CD4-positive, alpha-beta memory T cell (primary cell): ENCODE measurements at regions not wholly inside any gene's neighbourhood (a gene's known extent, or its start where the extent isn't known, plus 50 kb on each side); places are given as distances from the start of the nearest gene placed in this dataset.

Source experiments
- CTCF ChIA-PET: fragments of 350-600 bp; sonication (Branson Sonifier 250); formaldehyde crosslinking; loops from one replicate; lab custom pipeline; 2021; ENCODE audit warnings: inconsistent platforms; ENCODE audit not compliant: partially characterized antibody; lab: Charles Lee
- POLR2A ChIA-PET: fragments of 350-600 bp; sonication (Branson Sonifier 250); formaldehyde crosslinking; loops from one replicate; lab custom pipeline; 2021; ENCODE audit not compliant: partially characterized antibody; lab: Charles Lee
- DNase-seq, 5 donors: peaks; one replicate each; pipeline versions ENCODE4 v3.0.0 to v3.0.0-alpha.2; 2020 to 2022; ENCODE audit warnings: mixed read lengths in 1 of 5
- H3K27ac ChIP-seq: one replicate; pipeline ENCODE4 v1.7.0; 2013; ENCODE audit warnings: low read depth, low read length
- H3K27me3 ChIP-seq: 2 replicates; pipeline ENCODE4 v1.7.0; 2013; ENCODE audit warnings: mild to moderate bottlenecking, low read length, moderate library complexity; ENCODE audit not compliant: insufficient read depth
- H3K36me3 ChIP-seq: 2 replicates; pipeline ENCODE4 v1.7.0; 2013; ENCODE audit warnings: mild to moderate bottlenecking, low read length, moderate library complexity; ENCODE audit not compliant: insufficient read depth
- H3K4me1 ChIP-seq: 2 replicates; pipeline ENCODE4 v1.7.0; 2013; ENCODE audit warnings: mild to moderate bottlenecking, low read length, moderate library complexity; ENCODE audit not compliant: insufficient read depth
- H3K4me3 ChIP-seq, 2 donors: one replicate each; pipeline ENCODE4 v1.7.0; 2013; ENCODE audit warnings: low read length in 2 of 2, mild to moderate bottlenecking in 1 of 2
- H3K9me3 ChIP-seq, 2 donors: one replicate each; pipeline ENCODE4 v1.7.0; 2013; ENCODE audit warnings: low read length in 2 of 2, control low read depth in 1 of 2; ENCODE audit not compliant: control insufficient read depth in 1 of 2
- H3K27ac Mint-ChIP-seq, 7 donors: one replicate each; pipeline ENCODE4 v1.8.0; 2020 to 2021; ENCODE audit warnings: mixed read lengths in 7 of 7, mild to moderate bottlenecking in 6 of 7, inconsistent platforms in 3 of 7, moderate library complexity in 3 of 7
- H3K27me3 Mint-ChIP-seq, 2 donors: one replicate each; pipeline ENCODE4 v1.8.0; 2020 to 2021; ENCODE audit warnings: mixed read lengths in 2 of 2
- H3K36me3 Mint-ChIP-seq, 2 donors: one replicate each; pipeline ENCODE4 v1.8.0; 2020 to 2021; ENCODE audit warnings: mixed read lengths in 2 of 2, inconsistent platforms in 1 of 2, mild to moderate bottlenecking in 1 of 2
- H3K4me1 Mint-ChIP-seq, 4 donors: one replicate each; pipeline ENCODE4 v1.8.0; 2020 to 2021; ENCODE audit warnings: mixed read lengths in 4 of 4, mild to moderate bottlenecking in 1 of 4
- H3K4me3 Mint-ChIP-seq, 8 donors: one replicate each; pipeline ENCODE4 v1.8.0; 2020 to 2021; ENCODE audit warnings: mixed read lengths in 8 of 8, mild to moderate bottlenecking in 7 of 8, moderate library complexity in 6 of 8, inconsistent platforms in 3 of 8
- H3K9me3 Mint-ChIP-seq, 8 donors: one replicate each; pipeline ENCODE4 v1.8.0; 2020 to 2021; ENCODE audit warnings: mixed read lengths in 8 of 8, mild to moderate bottlenecking in 5 of 8, inconsistent platforms in 3 of 8, moderate library complexity in 1 of 8
- intact Hi-C: fragments of 100-400 bp; cut with micrococcal nuclease; formaldehyde crosslinking; loops from one replicate; pipeline ENCODE4 v1.15.1; 2023

DNA sequence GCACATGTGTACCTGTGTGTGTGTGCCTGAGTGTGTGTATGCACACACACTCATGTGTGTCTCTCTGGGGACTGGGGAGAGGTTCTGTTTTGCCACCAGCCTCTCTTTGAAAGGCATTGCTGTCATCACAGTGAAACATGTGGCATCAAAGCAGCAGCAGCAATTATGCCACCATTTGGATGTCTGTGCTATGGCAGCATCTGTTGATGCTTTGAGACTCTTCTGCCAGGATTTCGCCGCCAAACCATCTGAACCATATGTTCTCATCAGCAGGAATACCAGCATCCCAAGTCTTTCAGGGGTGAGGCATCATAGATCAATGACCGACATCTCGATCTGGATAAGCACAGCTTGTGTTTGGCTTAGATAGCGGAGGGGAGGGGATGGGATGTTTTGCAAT lies 168.6 kb downstream of the FAT3 start:
- H3K4me3 ChIP-seq = no peak overlapping the region
- ChIA-PET CTCF (no interaction called here), POLR2A (no interaction called here)
- no peaks in the 10 kb centered on the region for H3K27me3 Mint-ChIP-seq
- no peaks in the 10 kb centered on the region for H3K4me1 ChIP-seq
- no peak overlapping the region for H3K27ac Mint-ChIP-seq
- no peaks in the 10 kb centered on the region for H3K36me3 Mint-ChIP-seq
- no peak overlapping the region for H3K27ac ChIP-seq
- no peaks in the 10 kb centered on the region for H3K4me1 Mint-ChIP-seq
- peaks cover 0 to 13% (median 1%) of the 10 kb centered on the region in 8 donors for H3K9me3 Mint-ChIP-seq
- H3K36me3 ChIP-seq = no peaks in the 10 kb centered on the region
- H3K27me3 ChIP-seq = no peaks in the 10 kb centered on the region
- H3K4me3 Mint-ChIP-seq = no peak overlapping the region
- H3K9me3 ChIP-seq = no peaks in the 10 kb centered on the region
- intact Hi-C loops = no loop called here
- no peak for DNase-seq

DNA sequence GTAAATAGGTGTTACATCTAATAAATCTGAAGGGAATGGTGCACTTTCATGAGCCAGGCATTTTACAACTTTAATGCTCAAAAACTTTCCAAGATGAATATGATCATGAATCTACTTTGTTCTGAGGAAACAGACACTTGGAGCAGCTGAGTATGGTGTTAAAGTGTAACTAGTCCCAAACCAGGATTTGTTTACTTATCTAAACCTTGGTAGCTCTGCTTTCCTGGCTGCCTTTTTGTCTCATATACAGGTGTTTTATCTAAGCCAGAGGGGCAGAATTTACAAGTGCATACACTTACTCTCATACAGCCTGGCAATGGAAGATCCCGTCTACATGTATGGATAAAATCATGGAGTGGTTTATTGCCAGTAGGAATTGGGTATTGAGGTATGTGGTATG lies 171.5 kb downstream of the FAT3 start:
- Histone ChIP-seq H3K4me3 (no peak overlapping the region), H3K4me1 (no peaks in the 10 kb centered on the region), H3K27ac (no peak overlapping the region), H3K27me3 (no peaks in the 10 kb centered on the region), H3K36me3 (no peaks in the 10 kb centered on the region), H3K9me3 (no peaks in the 10 kb centered on the region)
- intact Hi-C loops = no loop called here
- Mint-ChIP-seq H3K27me3 (no peaks in the 10 kb centered on the region), H3K4me1 (no peaks in the 10 kb centered on the region), H3K36me3 (no peaks in the 10 kb centered on the region), H3K4me3 (no peak overlapping the region), H3K27ac (no peak overlapping the region), H3K9me3 (peaks cover 0 to 6% (median under 1%) of the 10 kb centered on the region in 8 donors)
- no peak for DNase-seq
- ChIA-PET CTCF (no interaction called here), POLR2A (no interaction called here)

DNA sequence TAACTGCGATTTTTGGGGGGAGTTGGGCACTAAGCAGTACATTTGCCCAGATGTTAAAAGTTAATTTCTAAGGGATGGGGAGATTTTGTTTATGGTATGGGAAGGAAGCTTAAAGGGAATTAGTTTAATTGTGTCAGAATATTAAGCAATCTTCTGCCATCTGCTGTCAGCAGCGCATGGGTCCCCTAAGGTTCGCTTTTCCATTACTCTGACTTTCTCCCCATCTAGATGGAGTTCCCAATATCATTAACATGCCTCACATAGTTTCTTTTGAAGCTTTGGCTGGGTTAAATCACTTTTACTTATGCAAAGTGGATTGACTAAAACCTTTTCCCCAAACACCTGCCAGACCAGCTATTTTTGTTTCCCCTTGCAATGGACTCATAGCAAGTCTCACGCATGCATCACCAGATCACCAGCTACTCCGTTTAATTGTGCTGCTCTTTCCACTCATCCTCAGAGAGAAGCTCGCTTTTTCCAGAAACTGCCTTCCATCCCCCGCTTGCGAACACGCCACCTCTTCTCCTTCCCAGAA lies 172.7 kb downstream of the FAT3 start:
- Mint-ChIP-seq H3K4me1 (no peaks in the 10 kb centered on the region), H3K36me3 (no peaks in the 10 kb centered on the region), H3K4me3 (no peak overlapping the region), H3K9me3 (peaks cover 0 to 6% (median 3%) of the 10 kb centered on the region in 8 donors), H3K27me3 (no peaks in the 10 kb centered on the region), H3K27ac (no peak overlapping the region)
- no peaks in the 10 kb centered on the region for H3K27me3 ChIP-seq
- H3K4me3 ChIP-seq = no peak overlapping the region
- H3K36me3 ChIP-seq = no peaks in the 10 kb centered on the region
- no peaks in the 10 kb centered on the region for H3K9me3 ChIP-seq
- no peak for DNase-seq
- intact Hi-C loops = no loop called here
- H3K4me1 ChIP-seq = no peaks in the 10 kb centered on the region
- POLR2A ChIA-PET = no interaction called here
- H3K27ac ChIP-seq = no peak overlapping the region
- CTCF ChIA-PET = no interaction called here

DNA sequence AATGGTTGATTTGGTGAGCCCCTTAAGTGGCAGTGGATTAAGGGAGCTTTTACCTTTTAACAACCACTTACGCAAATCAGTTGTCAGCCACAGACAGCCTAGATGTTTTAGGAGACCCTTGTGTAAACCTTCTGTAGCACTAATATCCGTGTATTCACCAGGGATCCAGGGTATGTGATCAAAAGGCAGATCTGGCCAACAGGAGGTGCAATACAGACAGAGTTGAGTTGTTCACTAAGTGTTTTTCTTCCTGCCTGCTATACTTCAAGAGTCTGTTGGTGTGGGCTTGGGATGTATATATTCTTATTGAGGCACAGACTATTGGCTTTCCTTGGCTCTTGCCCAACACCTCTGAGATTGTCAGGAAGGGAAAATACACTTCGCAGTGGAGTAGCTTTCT lies 175.1 kb downstream of the FAT3 start:
- no peaks in the 10 kb centered on the region for H3K4me1 ChIP-seq
- no peak overlapping the region for H3K4me3 ChIP-seq
- intact Hi-C loops = no loop called here
- H3K27ac ChIP-seq = no peak overlapping the region
- DNase-seq = no peak
- Mint-ChIP-seq H3K9me3 (peaks cover 0 to 6% (median 4%) of the 10 kb centered on the region in 8 donors), H3K4me1 (no peaks in the 10 kb centered on the region), H3K27ac (no peak overlapping the region), H3K36me3 (no peaks in the 10 kb centered on the region), H3K27me3 (no peaks in the 10 kb centered on the region), H3K4me3 (no peak overlapping the region)
- H3K9me3 ChIP-seq = no peaks in the 10 kb centered on the region
- POLR2A ChIA-PET = no interaction called here
- CTCF ChIA-PET = no interaction called here
- no peaks in the 10 kb centered on the region for H3K27me3 ChIP-seq
- no peaks in the 10 kb centered on the region for H3K36me3 ChIP-seq

DNA sequence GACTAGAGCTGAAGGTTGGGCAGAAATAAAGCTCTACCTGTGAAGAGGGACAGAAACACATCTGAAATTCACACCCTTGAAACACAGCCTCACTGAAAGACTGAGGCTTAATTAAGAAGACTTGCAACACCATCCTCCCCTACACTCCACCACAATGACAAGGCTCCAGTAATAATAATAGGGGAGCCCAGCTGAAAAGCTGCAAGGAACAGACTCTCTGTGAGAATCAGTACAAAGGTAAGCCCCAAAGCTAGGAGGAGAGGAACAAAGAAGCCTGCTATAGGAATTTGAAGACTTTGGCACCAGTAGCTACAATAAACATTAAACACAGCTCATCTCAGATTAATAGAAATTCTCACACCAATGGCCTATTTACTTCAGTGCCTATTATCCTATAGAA lies 176.9 kb downstream of the FAT3 start:
- H3K27ac Mint-ChIP-seq = no peak overlapping the region
- H3K27ac ChIP-seq = no peak overlapping the region
- no peaks in the 10 kb centered on the region for H3K36me3 ChIP-seq
- no peaks in the 10 kb centered on the region for H3K4me1 Mint-ChIP-seq
- no peaks in the 10 kb centered on the region for H3K36me3 Mint-ChIP-seq
- H3K9me3 Mint-ChIP-seq = peaks cover 0 to 12% (median 4%) of the 10 kb centered on the region in 8 donors
- no peaks in the 10 kb centered on the region for H3K9me3 ChIP-seq
- CTCF ChIA-PET = no interaction called here
- POLR2A ChIA-PET = no interaction called here
- DNase-seq = no peak
- H3K27me3 ChIP-seq = no peaks in the 10 kb centered on the region
- no peak overlapping the region for H3K4me3 Mint-ChIP-seq
- intact Hi-C loops = no loop called here
- H3K4me1 ChIP-seq = no peaks in the 10 kb centered on the region
- no peak overlapping the region for H3K4me3 ChIP-seq
- H3K27me3 Mint-ChIP-seq = no peaks in the 10 kb centered on the region

DNA sequence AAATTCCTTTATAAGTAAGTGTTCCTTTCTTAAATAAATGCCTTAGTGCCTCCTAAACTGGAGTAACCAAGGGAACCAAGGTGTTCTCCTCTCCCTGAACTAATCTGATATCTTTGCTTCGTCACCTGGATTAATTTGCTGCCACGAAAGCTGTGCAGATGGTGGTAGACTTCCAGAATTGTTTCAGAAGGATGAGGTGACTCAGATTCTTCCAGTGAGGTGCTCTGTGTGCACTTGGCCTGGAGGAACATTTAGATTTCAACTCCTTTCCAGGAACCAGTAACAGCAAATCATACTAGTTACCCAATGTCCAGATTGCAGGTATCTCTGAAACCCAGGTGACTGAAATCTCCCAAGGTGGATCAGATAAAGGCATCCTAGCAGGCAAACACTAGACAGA lies 181.9 kb downstream of the FAT3 start:
- DNase-seq = no peak
- H3K27ac Mint-ChIP-seq = no peak overlapping the region
- no peak overlapping the region for H3K4me3 Mint-ChIP-seq
- H3K9me3 ChIP-seq = no peaks in the 10 kb centered on the region
- no peaks in the 10 kb centered on the region for H3K4me1 Mint-ChIP-seq
- H3K36me3 Mint-ChIP-seq = no peaks in the 10 kb centered on the region
- no peaks in the 10 kb centered on the region for H3K4me1 ChIP-seq
- ChIA-PET POLR2A (no interaction called here), CTCF (no interaction called here)
- no peaks in the 10 kb centered on the region for H3K27me3 Mint-ChIP-seq
- H3K27ac ChIP-seq = no peak overlapping the region
- no peak overlapping the region for H3K4me3 ChIP-seq
- peaks cover 0 to 7% (median 2%) of the 10 kb centered on the region in 8 donors for H3K9me3 Mint-ChIP-seq
- H3K36me3 ChIP-seq = no peaks in the 10 kb centered on the region
- intact Hi-C loops = no loop called here
- no peaks in the 10 kb centered on the region for H3K27me3 ChIP-seq

DNA sequence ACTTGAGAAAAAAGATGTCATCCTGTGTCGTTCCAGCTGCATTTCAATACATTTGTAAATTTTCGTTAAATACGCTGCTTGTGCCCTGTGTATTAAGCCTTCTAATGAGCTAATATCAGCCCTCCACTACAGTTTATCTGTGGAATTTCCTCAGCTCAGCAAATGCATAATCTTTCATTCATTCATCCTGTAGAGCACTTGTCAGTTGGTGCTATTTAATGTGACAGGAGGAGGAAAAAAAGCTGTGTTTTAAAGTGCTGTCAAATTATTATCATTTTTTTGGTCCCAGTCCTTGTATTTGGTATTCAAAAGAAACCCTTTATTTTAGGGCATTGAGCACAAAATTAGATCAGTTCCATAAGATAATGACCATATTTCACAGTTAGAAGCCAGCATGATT lies 184.7 kb downstream of the FAT3 start:
- POLR2A ChIA-PET = no interaction called here
- Mint-ChIP-seq H3K36me3 (no peaks in the 10 kb centered on the region), H3K27me3 (no peaks in the 10 kb centered on the region), H3K9me3 (peaks cover 0 to 7% (median 0%) of the 10 kb centered on the region in 8 donors), H3K27ac (no peak overlapping the region), H3K4me3 (no peak overlapping the region), H3K4me1 (no peaks in the 10 kb centered on the region)
- Histone ChIP-seq H3K27ac (no peak overlapping the region), H3K4me1 (no peaks in the 10 kb centered on the region), H3K27me3 (no peaks in the 10 kb centered on the region), H3K9me3 (no peaks in the 10 kb centered on the region), H3K36me3 (no peaks in the 10 kb centered on the region), H3K4me3 (no peak overlapping the region)
- intact Hi-C loops = no loop called here
- DNase-seq = no peak
- CTCF ChIA-PET = no interaction called here

DNA sequence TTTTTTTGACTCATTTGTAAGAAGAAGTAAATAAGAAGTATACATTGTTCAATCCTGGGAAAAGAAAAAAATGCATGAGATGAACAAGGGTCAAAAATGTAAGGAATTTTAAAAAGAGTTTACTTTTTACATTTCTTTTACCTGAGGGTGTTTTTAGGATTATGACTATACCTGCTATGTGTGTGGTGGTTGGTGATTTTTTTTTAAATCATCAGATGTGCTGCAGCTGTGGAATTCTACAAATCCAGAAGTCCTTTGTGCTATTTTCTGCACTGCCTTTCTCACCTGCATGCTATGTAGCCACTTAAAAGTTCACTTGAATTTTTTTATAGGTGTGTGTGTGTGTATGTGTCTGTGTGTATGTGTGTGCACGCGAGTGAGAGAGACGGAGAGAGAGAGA lies 185.3 kb downstream of the FAT3 start:
- CTCF ChIA-PET = no interaction called here
- DNase-seq = no peak
- POLR2A ChIA-PET = no interaction called here
- H3K27ac ChIP-seq = no peak overlapping the region
- intact Hi-C loops = no loop called here
- no peak overlapping the region for H3K4me3 Mint-ChIP-seq
- H3K27me3 Mint-ChIP-seq = no peaks in the 10 kb centered on the region
- no peak overlapping the region for H3K4me3 ChIP-seq
- no peaks in the 10 kb centered on the region for H3K4me1 Mint-ChIP-seq
- no peaks in the 10 kb centered on the region for H3K36me3 Mint-ChIP-seq
- H3K27ac Mint-ChIP-seq = no peak overlapping the region
- H3K36me3 ChIP-seq = no peaks in the 10 kb centered on the region
- H3K4me1 ChIP-seq = no peaks in the 10 kb centered on the region
- no peaks in the 10 kb centered on the region for H3K9me3 ChIP-seq
- no peaks in the 10 kb centered on the region for H3K27me3 ChIP-seq
- peaks cover 0 to 4% (median 0%) of the 10 kb centered on the region in 8 donors for H3K9me3 Mint-ChIP-seq
